IPS DF 6.9 (cell line): ENCODE measurements at regions not wholly inside any gene's neighbourhood (a gene's known extent, or its start where the extent isn't known, plus 50 kb on each side); places are given as distances from the start of the nearest gene placed in this dataset.
"Not testable (repeated sequence)": the region's sequence is repeated elsewhere in the genome, so short reads cannot be mapped to it uniquely, and the experiment has no call there.

Source experiments
- DNase-seq: peaks from one replicate; pipeline ENCODE4 v3.0.0-alpha.2; 2013; ENCODE audit warnings: low read depth, low spot score
- H3K27ac ChIP-seq: one replicate; pipeline ENCODE4 v1.5.1; 2013; ENCODE audit warnings: low read length, control low read depth
- H3K27me3 ChIP-seq: 2 replicates; pipeline ENCODE4 v1.6.1; 2013; ENCODE audit warnings: mild to moderate bottlenecking, low read length; ENCODE audit not compliant: control insufficient read depth, insufficient read depth
- H3K36me3 ChIP-seq: 2 replicates; pipeline ENCODE4 v1.6.1; 2013; ENCODE audit warnings: low read length; ENCODE audit not compliant: control insufficient read depth, insufficient read depth
- H3K4me1 ChIP-seq: 2 replicates; pipeline ENCODE4 v1.6.1; 2013; ENCODE audit warnings: low read length; ENCODE audit not compliant: control insufficient read depth, insufficient read depth
- H3K4me3 ChIP-seq: 2 replicates; pipeline ENCODE4 v1.5.1; 2013; ENCODE audit warnings: mild to moderate bottlenecking, low read length
- H3K9me3 ChIP-seq: 2 replicates; pipeline ENCODE4 v1.6.1; 2013; ENCODE audit warnings: low read length, inconsistent platforms; ENCODE audit not compliant: control insufficient read depth, insufficient read depth
- WGBS: extraction: QIAGEN DNeasy Blood & Tissue Kit; methylation state at CpG from one replicate; pipeline ENCODE4 v1.1.7; 2013; ENCODE audit warnings: mixed read lengths, missing lambda C conversion rate; ENCODE audit not compliant: insufficient read length, insufficient coverage; 5-methylcytosine and 5-hydroxymethylcytosine counted together

DNA sequence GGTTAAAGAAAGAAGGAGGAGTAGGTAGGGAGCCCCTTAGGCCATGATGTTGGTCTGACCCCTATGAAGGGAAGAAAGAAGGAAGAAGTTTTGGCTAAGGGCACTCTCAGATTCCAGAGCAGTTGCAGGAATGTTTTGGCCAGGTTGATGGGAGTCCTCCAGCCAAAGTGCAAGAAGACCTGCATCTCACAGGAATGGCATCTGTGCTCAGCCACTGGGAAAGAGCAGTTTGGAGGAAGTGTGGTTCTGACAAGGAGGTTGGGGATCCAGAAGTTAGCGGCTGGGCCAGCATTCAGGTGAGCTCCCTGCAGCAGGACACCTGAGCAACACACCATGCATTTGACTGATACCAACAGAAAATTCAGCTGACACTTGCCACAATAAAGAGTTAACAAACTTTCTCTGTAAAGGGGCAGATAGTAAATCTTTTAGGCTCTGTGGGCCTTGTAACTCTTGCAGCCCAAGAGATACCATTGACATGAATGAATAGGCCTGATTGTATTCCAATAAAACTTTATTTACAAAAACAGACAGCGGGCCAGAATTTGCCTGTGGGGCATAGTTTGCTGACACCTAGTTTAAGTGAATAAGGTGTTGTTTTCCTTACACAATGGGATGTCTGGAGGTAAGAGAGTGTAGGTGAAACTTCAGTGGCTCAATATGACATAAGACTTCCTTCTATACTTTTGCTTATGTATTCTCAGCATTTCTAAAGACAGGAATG is 71.0 kb downstream of the EDN1 start:
- no peaks in the 10 kb centered on the region for H3K27me3 ChIP-seq
- no peak overlapping the region for H3K27ac ChIP-seq
- no CpG with 5 or more reads among the region's 2 CpGs for WGBS
- no peak for DNase-seq
- H3K4me1 ChIP-seq = no peaks in the 10 kb centered on the region
- H3K36me3 ChIP-seq = no peaks in the 10 kb centered on the region
- H3K9me3 ChIP-seq = no peaks in the 10 kb centered on the region
- H3K4me3 ChIP-seq = no peak overlapping the region

DNA sequence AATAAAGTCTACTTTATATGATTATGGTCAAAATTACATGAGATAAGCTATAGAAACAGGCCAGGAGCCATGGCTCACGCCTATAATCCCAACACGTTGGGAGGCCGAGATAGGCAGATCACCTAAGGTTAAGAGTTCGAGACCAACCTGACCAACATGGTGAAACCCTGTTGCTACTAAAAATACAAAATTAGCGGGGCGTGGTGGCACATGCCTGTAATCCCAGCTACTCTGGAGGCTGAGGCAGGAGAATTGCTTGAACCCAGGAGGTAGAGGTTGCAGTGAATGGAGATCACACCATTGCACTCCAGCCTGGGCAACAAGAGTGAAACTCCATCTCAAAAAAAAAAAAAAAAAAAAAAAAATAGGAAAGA is 73.1 kb downstream of the EDN1 start:
- H3K27me3 ChIP-seq, H3K36me3 ChIP-seq, DNase-seq, H3K9me3 ChIP-seq, H3K4me1 ChIP-seq, H3K4me3 ChIP-seq, H3K27ac ChIP-seq: not testable (repeated sequence)
- WGBS = no CpG with 5 or more reads among the region's 6 CpGs

DNA sequence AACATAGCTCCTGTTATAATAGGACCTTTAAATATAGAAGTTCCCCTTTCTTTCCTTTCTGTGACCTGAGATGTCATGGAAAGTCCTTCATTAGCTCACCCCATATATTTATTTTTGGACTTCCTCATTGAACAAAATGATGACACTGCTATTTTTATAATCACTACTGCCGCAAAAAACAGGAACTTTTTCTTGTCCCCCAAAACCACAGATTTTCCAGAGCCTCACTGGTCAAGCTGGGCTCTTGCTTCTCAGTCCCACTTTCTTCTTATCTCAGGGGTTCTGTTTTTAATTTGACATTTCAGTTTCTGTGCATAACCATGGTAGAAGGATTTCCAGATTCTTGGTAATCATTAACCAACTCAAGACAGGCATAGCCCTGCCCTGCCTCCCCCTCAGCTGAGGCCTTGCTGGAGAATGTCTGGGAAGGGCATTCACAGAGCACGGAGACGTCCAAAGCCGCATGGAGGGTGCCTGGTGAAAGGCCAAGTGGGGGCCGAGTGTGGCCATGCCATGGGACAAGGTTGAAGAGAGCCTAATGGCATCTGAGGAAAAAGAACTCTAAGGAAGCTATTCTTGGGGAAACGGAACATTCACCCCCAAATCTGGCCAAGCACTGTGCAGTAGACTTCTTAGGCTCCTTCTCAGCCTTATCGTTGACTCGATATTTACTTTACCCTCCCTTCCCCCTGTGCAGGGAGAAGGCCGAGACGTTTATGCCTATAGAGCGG is 73.7 kb downstream of the EDN1 start:
- no CpG with 5 or more reads among the region's 11 CpGs for WGBS
- H3K27ac ChIP-seq = no peak overlapping the region
- no peaks in the 10 kb centered on the region for H3K9me3 ChIP-seq
- DNase-seq = no peak
- no peaks in the 10 kb centered on the region for H3K27me3 ChIP-seq
- no peak overlapping the region for H3K4me3 ChIP-seq
- no peaks in the 10 kb centered on the region for H3K36me3 ChIP-seq
- H3K4me1 ChIP-seq = no peaks in the 10 kb centered on the region

DNA sequence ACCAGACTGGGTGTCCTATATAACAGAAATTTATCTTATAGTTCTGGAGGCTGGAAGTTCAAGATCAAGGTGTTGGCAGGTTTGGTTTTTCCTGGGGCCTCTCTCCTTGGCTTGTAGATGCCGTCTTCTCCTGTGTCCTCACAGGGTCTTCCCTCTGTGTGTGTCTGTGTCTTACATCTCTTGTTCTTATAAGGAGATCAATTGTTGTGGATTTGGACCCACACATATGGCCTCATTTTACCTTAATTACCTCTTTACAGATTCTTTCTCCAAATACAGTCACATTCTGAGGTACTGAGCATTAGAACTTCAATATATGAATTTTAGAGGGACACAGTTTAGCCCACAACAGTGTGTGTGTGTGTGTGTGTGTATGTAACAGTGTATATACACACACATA is 74.5 kb downstream of the EDN1 start:
- Histone ChIP-seq H3K4me1 (no peaks in the 10 kb centered on the region), H3K27ac (no peak overlapping the region), H3K36me3 (no peaks in the 10 kb centered on the region), H3K4me3 (no peak overlapping the region), H3K9me3 (no peaks in the 10 kb centered on the region), H3K27me3 (no peaks in the 10 kb centered on the region)
- no peak for DNase-seq
- WGBS = no CpG with 5 or more reads among the region's 1 CpG

DNA sequence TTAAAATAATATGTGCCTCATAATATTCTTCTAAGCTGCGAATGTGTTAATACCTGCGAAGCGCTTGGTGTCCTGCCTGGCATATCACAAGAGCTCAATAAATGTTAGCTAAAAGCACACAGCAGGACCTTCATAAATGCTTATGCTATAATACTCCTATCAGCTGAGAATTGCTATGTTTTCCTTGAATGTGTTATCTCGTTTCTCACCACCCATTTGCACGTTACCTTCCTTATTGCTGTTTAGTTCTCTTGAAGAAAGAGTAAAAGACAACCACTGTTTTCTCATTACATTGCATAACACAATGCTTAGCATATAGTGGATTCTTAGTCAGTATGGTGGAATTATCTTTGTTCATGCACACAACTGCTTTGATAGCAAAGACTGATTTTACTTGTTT is 76.6 kb downstream of the EDN1 start:
- Histone ChIP-seq H3K36me3 (no peaks in the 10 kb centered on the region), H3K27ac (no peak overlapping the region), H3K4me1 (no peaks in the 10 kb centered on the region), H3K27me3 (no peaks in the 10 kb centered on the region), H3K4me3 (no peak overlapping the region), H3K9me3 (no peaks in the 10 kb centered on the region)
- DNase-seq = no peak
- WGBS = no CpG with 5 or more reads among the region's 5 CpGs

DNA sequence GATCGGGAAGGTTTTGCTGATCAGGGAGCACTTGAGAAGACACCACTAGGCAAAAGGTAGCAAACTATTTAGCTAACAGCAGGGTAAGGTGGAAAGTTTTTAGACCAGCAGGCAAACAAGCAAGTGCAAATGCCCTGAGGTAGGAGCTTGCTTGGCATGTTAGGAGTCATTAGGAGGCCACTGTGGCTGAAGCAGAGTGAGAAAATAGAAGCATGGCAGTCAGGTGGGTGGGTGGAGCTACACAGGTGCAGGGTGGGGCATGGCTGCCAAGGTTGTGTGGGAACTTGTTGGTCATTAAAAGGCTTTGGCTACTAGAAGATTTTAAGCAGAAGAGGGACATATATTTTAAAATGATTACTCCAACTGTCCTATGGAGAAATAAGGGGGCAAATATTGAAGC is 77.3 kb downstream of the EDN1 start:
- Histone ChIP-seq H3K27ac (no peak overlapping the region), H3K9me3 (no peaks in the 10 kb centered on the region), H3K4me3 (no peak overlapping the region), H3K27me3 (no peaks in the 10 kb centered on the region), H3K36me3 (no peaks in the 10 kb centered on the region), H3K4me1 (no peaks in the 10 kb centered on the region)
- no CpG with 5 or more reads among the region's 1 CpG for WGBS
- DNase-seq = no peak

DNA sequence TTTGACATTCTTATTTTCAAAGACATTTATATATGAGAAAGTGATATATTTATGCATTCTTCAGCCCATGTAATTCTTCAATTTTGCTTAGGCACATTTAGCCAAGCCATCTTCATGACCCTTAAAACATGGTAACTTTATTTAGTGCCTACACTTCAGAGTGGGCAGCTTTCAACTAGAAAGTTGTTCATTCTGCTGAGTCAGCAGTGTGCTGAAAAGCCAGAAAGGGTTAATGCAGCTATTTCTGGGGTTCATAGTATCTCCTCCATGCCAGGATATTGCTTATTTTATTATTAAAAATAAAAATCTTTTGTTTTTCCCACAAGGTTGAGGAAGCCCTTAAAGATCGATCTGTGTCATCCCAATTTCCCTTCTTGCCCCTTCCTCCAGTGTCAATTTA is 79.2 kb downstream of the EDN1 start:
- H3K4me1 ChIP-seq = no peaks in the 10 kb centered on the region
- no peaks in the 10 kb centered on the region for H3K27me3 ChIP-seq
- H3K36me3 ChIP-seq = no peaks in the 10 kb centered on the region
- H3K27ac ChIP-seq = no peak overlapping the region
- no peak for DNase-seq
- H3K4me3 ChIP-seq = no peak overlapping the region
- H3K9me3 ChIP-seq = no peaks in the 10 kb centered on the region
- WGBS = no CpG with 5 or more reads among the region's 1 CpG

DNA sequence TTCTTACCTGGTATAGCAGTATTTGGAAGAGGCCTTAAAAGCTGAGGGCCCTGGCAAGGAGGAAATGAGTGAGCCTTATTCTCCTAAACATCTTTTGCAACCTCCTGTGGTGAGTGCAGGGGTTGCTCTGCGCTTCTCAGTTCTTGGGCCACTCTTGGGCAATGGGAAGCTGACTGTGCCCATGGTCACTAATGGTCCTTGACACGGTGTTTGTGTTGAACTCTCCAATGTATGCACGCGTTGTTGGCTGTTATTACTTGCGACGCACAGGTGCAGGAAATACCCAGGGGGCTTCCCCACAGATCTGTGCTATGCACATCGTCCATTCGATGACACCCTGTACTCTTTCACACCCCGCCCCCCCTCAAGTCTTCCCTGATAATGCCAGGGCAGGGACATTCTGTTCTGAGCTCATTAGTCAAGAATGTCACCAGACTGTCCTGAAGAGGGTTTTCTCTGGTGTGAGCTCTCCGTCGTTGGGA is 79.7 kb downstream of the EDN1 start:
- no peak overlapping the region for H3K4me3 ChIP-seq
- DNase-seq = no peak
- H3K9me3 ChIP-seq = no peaks in the 10 kb centered on the region
- H3K36me3 ChIP-seq = no peaks in the 10 kb centered on the region
- H3K27ac ChIP-seq = no peak overlapping the region
- no peaks in the 10 kb centered on the region for H3K27me3 ChIP-seq
- H3K4me1 ChIP-seq = no peaks in the 10 kb centered on the region
- no CpG with 5 or more reads among the region's 11 CpGs for WGBS

DNA sequence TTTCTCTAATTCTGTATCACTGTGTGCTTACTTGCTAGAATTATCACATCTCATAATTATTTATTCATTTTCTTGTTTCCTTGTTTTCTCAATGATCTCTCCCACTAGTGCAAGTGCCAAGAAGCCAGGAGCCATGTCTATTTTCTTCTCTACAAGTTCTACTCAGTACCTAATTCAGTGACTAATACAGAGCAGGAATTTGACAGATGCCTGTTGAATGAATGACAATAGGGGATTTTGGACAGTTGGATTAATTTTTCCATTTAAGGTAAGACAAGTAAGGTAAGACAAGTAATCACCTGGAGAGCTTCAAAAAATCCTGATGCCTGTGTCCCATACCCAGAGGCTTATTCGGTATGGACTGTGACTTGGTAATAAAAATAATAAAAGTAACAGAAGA is 81.0 kb downstream of the EDN1 start:
- WGBS = no CpG with 5 or more reads among the region's 1 CpG
- H3K27ac ChIP-seq = no peak overlapping the region
- no peaks in the 10 kb centered on the region for H3K4me1 ChIP-seq
- no peak overlapping the region for H3K4me3 ChIP-seq
- H3K9me3 ChIP-seq = no peaks in the 10 kb centered on the region
- no peaks in the 10 kb centered on the region for H3K27me3 ChIP-seq
- no peak for DNase-seq
- no peaks in the 10 kb centered on the region for H3K36me3 ChIP-seq

DNA sequence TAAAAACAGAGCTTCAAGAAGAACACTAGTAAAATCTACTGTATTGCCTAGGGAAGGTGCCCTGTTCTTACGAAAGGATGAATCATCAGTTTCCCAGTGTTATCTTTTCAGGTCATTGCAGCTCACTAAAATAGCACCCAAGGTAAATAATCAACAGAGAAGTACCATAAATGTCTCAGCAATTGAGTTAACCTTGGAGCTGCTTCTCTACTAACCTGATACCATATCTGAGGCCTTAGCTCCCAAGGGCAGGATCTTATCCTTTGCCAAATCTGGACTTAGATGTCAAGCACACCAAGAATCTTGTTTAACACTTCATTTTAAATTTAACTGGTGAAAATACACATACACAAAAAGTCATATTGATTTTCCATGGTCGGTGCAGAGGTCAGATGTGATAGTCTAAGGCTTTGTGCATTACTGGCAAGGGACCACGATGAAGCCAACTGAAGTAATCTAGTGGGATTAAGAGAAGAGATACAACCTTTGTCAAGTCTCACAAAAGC is 81.5 kb downstream of the EDN1 start:
- Histone ChIP-seq H3K27ac (no peak overlapping the region), H3K27me3 (no peaks in the 10 kb centered on the region), H3K4me3 (no peak overlapping the region), H3K4me1 (no peaks in the 10 kb centered on the region), H3K9me3 (no peaks in the 10 kb centered on the region), H3K36me3 (no peaks in the 10 kb centered on the region)
- no peak for DNase-seq
- no CpG with 5 or more reads among the region's 3 CpGs for WGBS
